GM08714 (cell line): ENCODE measurements at regions not wholly inside any gene's neighbourhood (a gene's known extent, or its start where the extent isn't known, plus 50 kb on each side); places are given as distances from the start of the nearest gene placed in this dataset.
"Not testable (repeated sequence)": the region's sequence is repeated elsewhere in the genome, so short reads cannot be mapped to it uniquely, and the experiment has no call there.

Experiments
- H3K4me3 ChIP-seq: fragments of 200-500 bp; sonication (Bioruptor generic); 2 replicates; pipeline ENCODE4 v1.5.1; 2014; ENCODE audit warnings: mild to moderate bottlenecking, low read length, inconsistent platforms
- ZNF274 ChIP-seq: IDR thresholded peaks from 2 replicates; pipeline ENCODE4 v1.6.1; 2012; ENCODE audit warnings: mild to moderate bottlenecking, low read depth, low read length

GRCh38 chr7:15018981-15019380 is 116.4 kb upstream of the DGKB start:
- no peak for TF ChIP-seq ZNF274
- H3K4me3 ChIP-seq, result no peak overlapping the region

GRCh38 chr7:15016766-15017165 is 114.2 kb upstream of the DGKB start:
- H3K4me3 ChIP-seq, result no peak overlapping the region
- TF ChIP-seq ZNF274, result no peak

GRCh38 chr7:15016315-15016667 is 113.7 kb upstream of the DGKB start:
- TF ChIP-seq ZNF274, result no peak
- no peak overlapping the region for H3K4me3 ChIP-seq

GRCh38 chr7:15015545-15016314 is 113.2 kb upstream of the DGKB start:
- H3K4me3 ChIP-seq, result 0 out of 2 replicates have a peak overlapping the region, but pooled peaks have one; percentile 18
- no peak for TF ChIP-seq ZNF274

GRCh38 chr7:15012135-15012534 is 109.6 kb upstream of the DGKB start:
- no peak overlapping the region for H3K4me3 ChIP-seq
- TF ChIP-seq ZNF274, result no peak

- no peak overlapping the region for H3K4me3 ChIP-seq
- no peak for TF ChIP-seq ZNF274
Observed at GRCh38 chr7:15011289-15011688, 108.7 kb upstream of the DGKB start.

- no peak overlapping the region for H3K4me3 ChIP-seq
- no peak for TF ChIP-seq ZNF274
Observed at GRCh38 chr7:15007507-15007906, 105.0 kb upstream of the DGKB start.

GRCh38 chr7:15005672-15006071 is 103.1 kb upstream of the DGKB start:
- H3K4me3 ChIP-seq, result no peak overlapping the region

GRCh38 chr7:15000157-15000556 is 97.6 kb upstream of the DGKB start:
- H3K4me3 ChIP-seq, result no peak overlapping the region
- no peak for TF ChIP-seq ZNF274

More at GRCh38 chr7:15005672-15006071, 103.1 kb upstream of the DGKB start:
- no peak for TF ChIP-seq ZNF274

GRCh38 chr7:14999331-14999730 is 96.8 kb upstream of the DGKB start:
- H3K4me3 ChIP-seq, result no peak overlapping the region
- no peak for TF ChIP-seq ZNF274

GRCh38 chr7:14995774-14996173 is 93.2 kb upstream of the DGKB start:
- no peak for TF ChIP-seq ZNF274
- no peak overlapping the region for H3K4me3 ChIP-seq

- TF ChIP-seq ZNF274, result no peak
- H3K4me3 ChIP-seq, result no peak overlapping the region
Observed at GRCh38 chr7:14988941-14989340, 86.4 kb upstream of the DGKB start.

- no peak for TF ChIP-seq ZNF274
- H3K4me3 ChIP-seq, result no peak overlapping the region
Observed at GRCh38 chr7:14978687-14979086, 76.1 kb upstream of the DGKB start.

GRCh38 chr7:14974688-14975087 is 72.1 kb upstream of the DGKB start:
- no peak overlapping the region for H3K4me3 ChIP-seq
- no peak for TF ChIP-seq ZNF274

GRCh38 chr7:14973712-14974428 is 71.3 kb upstream of the DGKB start:
- TF ChIP-seq ZNF274, result no peak
- no peak overlapping the region for H3K4me3 ChIP-seq

GRCh38 chr7:14971678-14972077 is 69.1 kb upstream of the DGKB start:
- H3K4me3 ChIP-seq, result not testable (repeated sequence)

- not testable (repeated sequence) for H3K4me3 ChIP-seq
Observed at GRCh38 chr7:14967376-14967775, 64.8 kb upstream of the DGKB start.
